ENCODE measurements at regions not wholly inside any gene's neighbourhood (a gene's known extent, or its start where the extent isn't known, plus 50 kb on each side); places are given as distances from the start of the nearest gene placed in this dataset.

GRCh38 chr9:71632776-71633175 lies 135.5 kb downstream of the CEMIP2 start:
- no peak for DNase-seq (ENCODE audit: low spot score)
- in situ Hi-C loops (cut with MboI; ENCODE audit: low pct_unique_long_range_greater_than_20kb, low sequenced_read_pairs, unreplicated experiment): no loop called here
- TF ChIP-seq, protein P1, sequence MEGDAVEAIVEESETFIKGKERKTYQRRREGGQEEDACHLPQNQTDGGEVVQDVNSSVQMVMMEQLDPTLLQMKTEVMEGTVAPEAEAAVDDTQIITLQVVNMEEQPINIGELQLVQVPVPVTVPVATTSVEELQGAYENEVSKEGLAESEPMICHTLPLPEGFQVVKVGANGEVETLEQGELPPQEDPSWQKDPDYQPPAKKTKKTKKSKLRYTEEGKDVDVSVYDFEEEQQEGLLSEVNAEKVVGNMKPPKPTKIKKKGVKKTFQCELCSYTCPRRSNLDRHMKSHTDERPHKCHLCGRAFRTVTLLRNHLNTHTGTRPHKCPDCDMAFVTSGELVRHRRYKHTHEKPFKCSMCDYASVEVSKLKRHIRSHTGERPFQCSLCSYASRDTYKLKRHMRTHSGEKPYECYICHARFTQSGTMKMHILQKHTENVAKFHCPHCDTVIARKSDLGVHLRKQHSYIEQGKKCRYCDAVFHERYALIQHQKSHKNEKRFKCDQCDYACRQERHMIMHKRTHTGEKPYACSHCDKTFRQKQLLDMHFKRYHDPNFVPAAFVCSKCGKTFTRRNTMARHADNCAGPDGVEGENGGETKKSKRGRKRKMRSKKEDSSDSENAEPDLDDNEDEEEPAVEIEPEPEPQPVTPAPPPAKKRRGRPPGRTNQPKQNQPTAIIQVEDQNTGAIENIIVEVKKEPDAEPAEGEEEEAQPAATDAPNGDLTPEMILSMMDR (IDR thresholded peaks at IDR 0.05; ENCODE audit: extremely low read depth, insufficient read depth, missing control alignments): no peak

DNA sequence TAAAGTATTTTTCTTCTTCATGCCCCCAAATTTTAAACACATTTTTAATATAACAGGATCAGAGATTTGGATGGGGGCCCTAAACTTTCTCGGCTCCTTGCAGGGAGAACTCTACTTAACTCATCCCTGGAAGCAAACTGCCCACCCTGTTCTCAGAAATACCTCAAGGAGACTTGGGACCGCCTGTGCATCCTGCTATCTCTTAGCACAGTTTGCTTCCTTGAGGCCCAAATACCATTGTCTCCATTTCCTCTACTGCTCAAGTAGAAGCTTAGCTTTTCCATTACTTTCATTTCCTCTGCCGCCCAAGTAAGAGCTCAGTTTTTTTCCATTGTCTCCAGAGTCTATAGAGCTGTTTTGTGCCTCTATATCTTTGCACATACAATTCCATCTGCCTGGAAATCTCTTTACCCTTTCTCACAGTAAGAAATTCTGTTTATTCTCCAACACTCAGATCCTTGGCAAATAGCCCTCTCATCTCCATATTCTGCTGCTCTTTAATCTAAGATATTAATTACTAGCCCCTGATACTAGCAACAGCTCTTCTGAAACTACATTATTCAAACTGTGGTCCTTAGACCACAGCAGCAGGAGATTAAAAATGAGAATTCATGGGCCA lies 137.8 kb downstream of the CEMIP2 start:
- in situ Hi-C loops (cut with MboI; ENCODE audit: low pct_unique_long_range_greater_than_20kb, low sequenced_read_pairs, unreplicated experiment): no loop called here
- TF ChIP-seq, protein P1 (IDR thresholded peaks at IDR 0.05; ENCODE audit: extremely low read depth, insufficient read depth, missing control alignments): no peak
- no peak for DNase-seq (ENCODE audit: low spot score)

- in situ Hi-C loops (cut with MboI; ENCODE audit: low pct_unique_long_range_greater_than_20kb, low sequenced_read_pairs, unreplicated experiment): no loop called here
- TF ChIP-seq, protein P1 (IDR thresholded peaks at IDR 0.05; ENCODE audit: extremely low read depth, insufficient read depth, missing control alignments): no peak
- no peak for DNase-seq (ENCODE audit: low spot score)
Observed at GRCh38 chr9:71629578-71630215, 138.6 kb downstream of the CEMIP2 start.

- in situ Hi-C loops (cut with MboI; ENCODE audit: low pct_unique_long_range_greater_than_20kb, low sequenced_read_pairs, unreplicated experiment): no loop called here
Observed at GRCh38 chr9:71628247-71628646, 140.1 kb downstream of the CEMIP2 start.

GRCh38 chr9:71627537-71627936 lies 140.8 kb downstream of the CEMIP2 start:
- in situ Hi-C loops (cut with MboI; ENCODE audit: low pct_unique_long_range_greater_than_20kb, low sequenced_read_pairs, unreplicated experiment): no loop called here
- TF ChIP-seq, protein P1 (IDR thresholded peaks at IDR 0.05; ENCODE audit: extremely low read depth, insufficient read depth, missing control alignments): no peak
- DNase-seq (ENCODE audit: low spot score): no peak

More at GRCh38 chr9:71628247-71628646, 140.1 kb downstream of the CEMIP2 start:
- DNase-seq (ENCODE audit: low spot score): no peak
- TF ChIP-seq, protein P1 (IDR thresholded peaks at IDR 0.05; ENCODE audit: extremely low read depth, insufficient read depth, missing control alignments): peak; percentile 23

GRCh38 chr9:71626395-71626794 lies 141.9 kb downstream of the CEMIP2 start:
- DNase-seq (ENCODE audit: low spot score): no peak
- TF ChIP-seq, protein P1 (IDR thresholded peaks at IDR 0.05; ENCODE audit: extremely low read depth, insufficient read depth, missing control alignments): no peak
- in situ Hi-C loops (cut with MboI; ENCODE audit: low pct_unique_long_range_greater_than_20kb, low sequenced_read_pairs, unreplicated experiment): no loop called here

Measured in GM13977 (cell line).